RCC 7860 (cell line): ENCODE measurements at regions not wholly inside any gene's neighbourhood (a gene's known extent, or its start where the extent isn't known, plus 50 kb on each side); places are given as distances from the start of the nearest gene placed in this dataset.
"Not testable (repeated sequence)": the region's sequence is repeated elsewhere in the genome, so short reads cannot be mapped to it uniquely, and the experiment has no call there.

Experiments
- DNase-seq: peaks from one replicate; pipeline ENCODE4 v3.0.0-alpha.2; 2015; ENCODE audit warnings: low spot score
- FAIRE-seq: peaks from 2 replicates; lab custom pipeline; 2012; peaks lifted over from hg19 to GRCh38; lab: Jason Lieb, UNC

GRCh38 chr11:86749821-86750401 lies 50.4 kb upstream of the PRSS23 start:
- FAIRE-seq (no peak), DNase-seq (no peak)

- DNase-seq = no peak
- FAIRE-seq = no peak
Measured at GRCh38 chr11:86749376-86749775, 51.0 kb upstream of the PRSS23 start.

GRCh38 chr11:86748296-86748695 lies 52.0 kb upstream of the PRSS23 start:
- no peak for FAIRE-seq
- DNase-seq = no peak

GRCh38 chr11:86747801-86748200 lies 52.5 kb upstream of the PRSS23 start:
- FAIRE-seq = no peak
- DNase-seq = no peak

DNA sequence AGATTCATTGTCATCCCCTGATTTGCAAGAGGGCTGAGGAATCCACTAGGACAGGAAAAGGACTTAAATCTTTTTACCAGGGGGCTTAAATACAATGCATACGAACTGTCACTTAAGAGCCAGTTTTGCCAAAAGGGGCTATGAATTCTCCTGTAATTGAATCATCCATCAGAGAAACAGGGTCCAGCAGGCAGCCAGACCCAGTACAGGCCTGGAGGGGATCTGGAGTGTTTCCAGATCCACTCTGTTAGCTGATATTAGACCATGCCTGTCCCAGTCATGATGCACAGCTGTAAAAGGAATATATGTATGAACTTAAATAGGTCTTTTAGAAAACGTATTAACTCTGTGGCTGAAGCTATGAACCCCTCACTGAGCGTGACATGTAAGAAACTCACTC lies 53.8 kb upstream of the PRSS23 start:
- FAIRE-seq = no peak
- DNase-seq = no peak

GRCh38 chr11:86745571-86745970 lies 54.8 kb upstream of the PRSS23 start:
- FAIRE-seq (no peak), DNase-seq (peak; percentile 60)

DNA sequence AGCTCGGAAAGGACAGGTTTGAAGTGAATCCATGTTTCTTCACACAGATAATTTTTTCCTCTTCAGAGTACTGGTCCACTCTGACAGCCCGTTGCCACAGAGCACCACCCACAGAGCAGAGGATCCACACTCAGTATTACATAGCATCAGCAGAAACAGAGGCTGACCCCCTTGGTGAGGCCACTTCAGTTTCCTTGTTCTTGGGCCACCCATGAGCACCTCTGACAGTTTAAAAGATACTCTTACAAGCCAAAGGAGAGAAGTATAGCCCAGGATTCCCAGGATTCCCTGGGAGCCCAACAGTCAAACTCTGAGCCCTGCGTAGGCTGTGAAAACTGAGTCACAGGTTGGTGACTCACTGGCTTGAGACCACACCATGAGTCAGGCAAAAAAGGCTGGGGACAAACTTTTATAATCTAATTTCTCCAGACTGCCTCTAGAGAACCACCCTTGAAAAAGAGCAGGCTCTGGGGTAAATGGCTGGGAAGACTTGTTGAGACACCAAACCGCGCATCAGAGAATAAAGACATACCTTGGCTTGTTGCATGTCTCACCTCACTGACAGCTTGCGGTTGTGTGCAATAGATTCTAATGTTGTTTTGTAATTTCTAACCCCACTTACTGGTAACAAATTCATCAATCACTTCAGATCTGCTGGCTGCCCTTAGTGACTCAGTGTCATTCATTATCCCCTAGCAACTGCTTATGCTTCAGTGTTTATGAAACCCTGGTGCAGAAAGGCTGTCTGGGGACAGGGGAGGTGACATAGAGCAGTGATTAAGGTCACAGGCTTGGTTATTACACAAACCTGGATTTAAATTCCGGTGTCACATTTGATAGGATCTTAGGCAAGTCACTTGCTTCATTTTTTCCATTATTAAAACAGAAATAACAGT lies 56.9 kb upstream of the PRSS23 start:
- FAIRE-seq = peak; percentile 94

DNA sequence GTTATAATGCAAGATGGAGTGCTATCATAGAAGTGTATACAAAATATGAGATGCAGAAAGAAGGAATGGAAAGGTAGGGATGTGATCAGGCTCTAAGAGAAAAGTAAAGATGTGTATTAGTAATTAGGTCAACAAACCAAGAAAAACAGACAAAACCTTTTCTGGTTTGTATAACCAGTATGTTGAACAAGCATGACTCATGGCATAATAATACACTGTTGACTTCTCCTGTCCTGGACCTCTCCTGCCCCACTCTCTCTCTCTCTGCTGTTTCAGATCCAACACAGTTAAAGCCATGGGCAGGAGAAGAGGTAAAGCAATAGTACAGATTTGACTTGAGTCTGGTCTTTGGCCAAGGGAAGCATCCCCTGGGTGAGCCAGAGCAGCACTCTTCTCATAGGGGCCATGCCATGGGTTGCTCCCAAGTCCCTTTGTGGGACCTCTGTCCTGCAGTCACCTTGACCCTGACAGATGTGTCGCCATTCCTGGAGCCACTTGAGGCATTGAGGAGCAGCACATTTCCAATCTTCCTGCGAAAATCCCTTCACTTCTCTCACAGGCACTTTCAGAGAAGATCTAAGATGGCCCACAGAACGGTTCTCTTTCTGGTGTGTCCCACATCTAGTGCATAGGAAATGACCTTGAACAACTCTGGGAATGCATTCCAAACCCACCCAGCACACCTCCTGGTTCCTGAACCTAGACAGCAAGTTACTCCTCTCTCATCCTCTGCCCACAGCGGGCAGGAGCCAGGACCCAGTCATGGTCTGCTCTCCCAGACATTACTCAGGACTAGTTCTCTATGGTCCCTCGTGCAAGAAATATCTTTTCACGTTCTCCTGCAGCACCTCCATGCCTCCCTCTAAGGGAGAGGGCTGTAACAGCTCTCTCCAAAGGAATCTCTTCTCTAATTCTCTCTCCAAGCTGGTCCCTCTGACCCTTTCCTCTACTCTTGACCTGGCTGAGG lies 58.2 kb upstream of the PRSS23 start:
- FAIRE-seq = peak; percentile 41
- peak; percentile 76 for DNase-seq

More for the DNA sequence above, 56.9 kb upstream of the PRSS23 start:
- DNase-seq = peak; percentile 99

- DNase-seq (no peak), FAIRE-seq (no peak)
Measured at GRCh38 chr11:86741484-86741835, 58.9 kb upstream of the PRSS23 start.

- peak; percentile 89 for FAIRE-seq
- DNase-seq = peak; percentile 96
Measured at GRCh38 chr11:86740628-86741483, 59.5 kb upstream of the PRSS23 start.

- no peak for FAIRE-seq
Measured at GRCh38 chr11:86738568-86738967, 61.8 kb upstream of the PRSS23 start.

DNA sequence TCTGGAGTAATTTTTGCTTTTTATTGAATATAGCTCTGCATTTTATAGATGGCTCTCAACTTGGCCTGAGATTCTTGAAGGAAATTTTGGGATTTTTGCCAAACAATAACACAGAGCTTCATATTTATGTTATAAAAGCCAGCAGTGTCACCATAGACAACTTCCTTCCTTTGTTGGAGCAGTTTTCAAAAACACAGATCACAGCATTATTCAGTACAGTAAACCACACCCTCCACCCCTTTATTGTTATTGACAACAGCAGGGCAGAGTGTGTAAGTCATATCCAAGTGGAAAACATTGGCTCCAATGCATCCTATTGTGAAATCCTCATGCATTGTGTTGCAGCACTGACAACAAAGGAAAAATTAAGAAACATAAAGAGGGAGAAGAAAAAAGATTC lies 62.6 kb upstream of the PRSS23 start:
- DNase-seq (no peak), FAIRE-seq (no peak)

More at GRCh38 chr11:86738568-86738967, 61.8 kb upstream of the PRSS23 start:
- no peak for DNase-seq

DNA sequence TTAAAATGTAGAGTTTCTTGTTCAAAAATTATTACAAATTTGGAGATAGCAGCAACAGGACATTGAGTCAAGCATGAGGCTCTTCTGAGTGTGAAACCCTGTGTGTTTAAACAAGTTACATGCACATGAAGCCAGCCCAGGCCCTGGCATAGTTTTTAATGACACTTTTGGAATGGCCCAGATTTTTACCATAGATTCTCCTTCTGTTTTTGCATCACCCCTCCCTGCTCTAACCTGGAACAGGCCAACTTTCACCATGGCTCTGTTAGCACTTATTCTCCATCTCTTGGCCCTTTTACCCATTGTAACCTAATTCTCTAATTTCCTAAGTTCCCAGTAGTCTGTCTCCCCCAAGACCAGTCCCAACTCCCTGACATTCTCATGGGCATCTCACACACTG lies 63.1 kb upstream of the PRSS23 start:
- DNase-seq (no peak), FAIRE-seq (no peak)

GRCh38 chr11:86736291-86737143 lies 63.8 kb upstream of the PRSS23 start:
- no peak for FAIRE-seq
- no peak for DNase-seq

GRCh38 chr11:86735451-86736290 lies 63.3 kb upstream of the ME3 start:
- FAIRE-seq (no peak), DNase-seq (no peak)

- not testable (repeated sequence) for FAIRE-seq, DNase-seq
Measured at GRCh38 chr11:86732739-86733138, 60.3 kb upstream of the ME3 start.

DNA sequence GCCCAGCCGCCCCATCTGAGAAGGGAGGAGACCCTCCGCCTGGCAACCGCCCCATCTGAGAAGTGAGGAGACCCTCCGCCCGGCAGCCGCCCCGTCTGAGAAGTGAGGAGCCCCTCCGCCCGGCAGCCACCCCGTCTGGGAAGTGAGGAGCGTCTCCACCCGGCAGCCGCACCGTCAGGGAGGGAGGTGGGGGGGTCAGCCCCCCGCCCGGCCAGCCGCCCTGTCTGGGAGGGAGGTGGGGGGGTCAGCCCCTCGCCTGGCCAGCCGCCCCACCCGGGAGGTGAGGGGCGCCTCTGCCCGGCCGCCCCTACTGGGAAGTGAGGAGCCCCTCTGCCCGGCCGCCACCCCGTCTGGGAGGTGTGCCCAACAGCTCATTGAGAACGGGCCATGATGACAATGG lies 59.9 kb upstream of the ME3 start:
- not testable (repeated sequence) for DNase-seq, FAIRE-seq

- not testable (repeated sequence) for DNase-seq, FAIRE-seq
Measured at GRCh38 chr11:86729576-86729975, 57.2 kb upstream of the ME3 start.
